SK-N-SH (cell line): ENCODE measurements at regions not wholly inside any gene's neighbourhood (a gene's known extent, or its start where the extent isn't known, plus 50 kb on each side); places are given as distances from the start of the nearest gene placed in this dataset.

ENCODE experiments used
- CTCF ChIA-PET: fragments of 300-600, 350-600 bp; formaldehyde crosslinking; extraction: SDS; loops from one replicate; lab custom pipeline; 2021; lab: Yijun Ruan, JAX
- POLR2A ChIA-PET: fragments of 350-600 bp; sonication (Branson Sonifier 250); formaldehyde crosslinking; extraction: SDS; loops from one replicate; lab custom pipeline; 2020; ENCODE audit warnings: antibody characterized with exemption, inconsistent platforms; lab: Yijun Ruan, JAX
- DNase-seq: peaks from one replicate; pipeline ENCODE4 v3.0.0; 2012
- H2AFZ ChIP-seq: fragments of 200-600 bp; sonication (generic); 2 replicates; pipeline ENCODE4 v1.8.1; 2016; ENCODE audit warnings: antibody characterized with exemption, mild to moderate bottlenecking, low read depth
- H3F3A ChIP-seq: fragments of 200-600 bp; sonication (generic); replicated peaks from 2 replicates; pipeline ENCODE3; 2016; ENCODE audit warnings: antibody characterized with exemption, mild to moderate bottlenecking; ENCODE audit not compliant: insufficient read depth
- H3K27ac ChIP-seq, 2 experiments: fragments of 200-500 bp in 1 of 2; fragments of 200-600 bp in 1 of 2; sonication (Bioruptor generic) in 1 of 2; sonication (generic), shearing (Covaris generic) in 1 of 2; 2 replicates each; pipeline versions ENCODE4 v1.5.1 to v1.6.1; 2014 to 2016; ENCODE audit warnings: low read depth in 2 of 2, inconsistent platforms in 1 of 2, low read length in 1 of 2, mild to moderate bottlenecking in 1 of 2, mixed read lengths in 1 of 2
- H3K27me3 ChIP-seq: fragments of 200-600 bp; sonication (generic), shearing (Covaris generic); 2 replicates; pipeline ENCODE4 v1.6.1; 2016; ENCODE audit warnings: mixed run types; ENCODE audit not compliant: insufficient read depth
- H3K36me3 ChIP-seq, 2 experiments: fragments of 200-500 bp in 1 of 2; fragments of 200-600 bp in 1 of 2; sonication (Bioruptor generic) in 1 of 2; sonication (generic) in 1 of 2; replicated peaks in 1 of 2; 2 replicates each; pipeline versions ENCODE3 to v1.5.1; 2014 to 2016; ENCODE audit warnings: low read length in 1 of 2, mild to moderate bottlenecking in 1 of 2; ENCODE audit not compliant: insufficient read depth in 2 of 2, control insufficient read depth in 1 of 2
- H3K4me1 ChIP-seq, 2 experiments: fragments of 200-500 bp in 1 of 2; fragments of 200-600 bp in 1 of 2; sonication (Bioruptor generic) in 1 of 2; sonication (generic), shearing (Covaris generic) in 1 of 2; 2 replicates each; pipeline versions ENCODE4 v1.5.1 to v1.6.1; 2014 to 2016; ENCODE audit warnings: low read depth in 1 of 2, low read length in 1 of 2, mixed run types in 1 of 2; ENCODE audit not compliant: insufficient read depth in 2 of 2, control insufficient read depth in 1 of 2
- H3K4me2 ChIP-seq: fragments of 200-600 bp; sonication (generic), shearing (Covaris generic); 2 replicates; pipeline ENCODE4 v1.6.1; 2017; ENCODE audit warnings: mixed run types
- H3K4me3 ChIP-seq, 2 experiments: fragments of 200-500 bp in 1 of 2; fragments of 200-600 bp in 1 of 2; sonication (Bioruptor generic) in 1 of 2; sonication (generic), shearing (Covaris generic) in 1 of 2; 2 replicates each; pipeline versions ENCODE4 v1.5.1 to v1.8.1; 2014 to 2016; ENCODE audit warnings: low read depth in 2 of 2, inconsistent platforms in 1 of 2, low read length in 1 of 2, mild to moderate bottlenecking in 1 of 2, mixed read lengths in 1 of 2, moderate library complexity in 1 of 2
- H3K79me2 ChIP-seq: fragments of 200-600 bp; sonication (generic); 2 replicates; pipeline ENCODE4 v1.8.1; 2017; ENCODE audit warnings: mild to moderate bottlenecking; ENCODE audit not compliant: insufficient read depth
- H3K9ac ChIP-seq: fragments of 200-600 bp; sonication (generic); 2 replicates; pipeline ENCODE4 v1.6.1; 2017; ENCODE audit warnings: mixed run types
- H3K9me2 ChIP-seq: fragments of 200-600 bp; sonication (generic); 2 replicates; pipeline ENCODE4 v1.6.1; 2017; ENCODE audit warnings: mixed run types
- H3K9me3 ChIP-seq: fragments of 200-600 bp; sonication (generic); 2 replicates; pipeline ENCODE4 v1.6.1; 2017; ENCODE audit warnings: mixed run types, mild to moderate bottlenecking, moderate library complexity
- H4K20me1 ChIP-seq: fragments of 200-600 bp; sonication (generic); 2 replicates; pipeline ENCODE4 v1.6.1; 2017; ENCODE audit warnings: mild to moderate bottlenecking, mixed run types; ENCODE audit not compliant: insufficient read depth
- ELF1 ChIP-seq: IDR thresholded peaks from 2 replicates; pipeline ENCODE4 v1.4.0; 2012
- EP300 ChIP-seq, 2 experiments: IDR thresholded peaks; 2 replicates each; pipeline versions ENCODE4 v1.4.0 to v1.6.1; 2012; ENCODE audit warnings: borderline replicate concordance in 1 of 2, low read depth in 1 of 2, low read length in 1 of 2
- JUND ChIP-seq: IDR thresholded peaks from 2 replicates; pipeline ENCODE4 v1.4.0; 2012
- NFIC ChIP-seq: IDR thresholded peaks from 2 replicates; pipeline ENCODE4 v1.4.0; 2012; ENCODE audit warnings: borderline replicate concordance
- POLR2AphosphoS5 ChIP-seq: IDR thresholded peaks from 2 replicates; pipeline ENCODE4 v1.6.1; 2012; ENCODE audit warnings: low read depth, low read length
- RAD21 ChIP-seq: IDR thresholded peaks from 2 replicates; pipeline ENCODE4 v1.6.1; 2012; ENCODE audit warnings: mild to moderate bottlenecking, low read length
- TAF1 ChIP-seq: IDR thresholded peaks from 2 replicates; pipeline ENCODE4 v1.6.1; 2012; ENCODE audit warnings: low read depth, mild to moderate bottlenecking, low read length, moderate library complexity, borderline replicate concordance
- TCF12 ChIP-seq: IDR thresholded peaks from 2 replicates; pipeline ENCODE4 v1.4.0; 2012
- TEAD4 ChIP-seq: IDR thresholded peaks from 2 replicates; pipeline ENCODE4 v1.4.0; 2012; ENCODE audit warnings: mild to moderate bottlenecking, borderline replicate concordance; ENCODE audit not compliant: insufficient read depth
- YY1 ChIP-seq: IDR thresholded peaks from 2 replicates; pipeline ENCODE4 v1.4.0; 2012; ENCODE audit warnings: low read depth, mild to moderate bottlenecking
- WGBS: methylation state at CpG from one replicate; pipeline ENCODE4 v1.1.6; 2017; ENCODE audit warnings: low lambda C conversion rate; 5-methylcytosine and 5-hydroxymethylcytosine counted together
- TF ChIP-seq, protein P1 (sequence below): fragments of 150-350 bp; IDR thresholded peaks from 2 replicates; pipeline ENCODE4 v1.6.1; 2017; ENCODE audit warnings: antibody characterized with exemption, low read length, low read depth, borderline replicate concordance

DNA sequence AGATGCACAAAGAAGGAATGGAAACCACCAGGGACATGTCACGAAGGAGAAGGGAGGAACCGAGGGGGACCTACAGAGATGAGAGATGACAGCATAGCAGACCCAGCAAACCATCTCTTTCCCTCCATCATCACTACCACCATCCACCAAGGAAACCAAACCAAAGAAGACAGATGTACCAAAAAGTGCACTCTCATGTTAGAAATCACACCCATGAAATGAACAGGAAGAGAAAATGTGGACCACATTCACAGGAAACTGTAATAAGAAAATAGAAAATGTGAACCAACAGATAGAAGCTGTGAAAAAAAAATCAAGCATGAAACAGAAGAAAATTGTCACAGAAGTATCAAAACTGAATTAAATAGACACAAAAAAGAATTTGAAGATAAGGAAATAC is 672.7 kb downstream of the QKI start:
- no peak overlapping the region for H3K4me2 ChIP-seq
- ChIA-PET CTCF (no interaction called here), POLR2A (no interaction called here)
- no peaks in the 10 kb centered on the region for H4K20me1 ChIP-seq
- H3K4me3 ChIP-seq = no peak overlapping the region
- H3F3A ChIP-seq = no peaks in the 10 kb centered on the region
- H3K36me3 ChIP-seq = no peaks in the 10 kb centered on the region
- DNase-seq = no peak
- H3K9me3 ChIP-seq = no peaks in the 10 kb centered on the region; the same call in 1 of the 2 replicates
- no peak overlapping the region for H3K27ac ChIP-seq
- H3K9ac ChIP-seq = no peak overlapping the region
- no peaks in the 10 kb centered on the region for H3K79me2 ChIP-seq
- H3K27me3 ChIP-seq = no peaks in the 10 kb centered on the region
- no peaks in the 10 kb centered on the region for H3K9me2 ChIP-seq
- H3K4me1 ChIP-seq = no peaks in the 10 kb centered on the region
- 16% methylated on average over 2 of the region's 2 CpGs for WGBS
- no peak overlapping the region for H2AFZ ChIP-seq
- TF ChIP-seq, protein P1, sequence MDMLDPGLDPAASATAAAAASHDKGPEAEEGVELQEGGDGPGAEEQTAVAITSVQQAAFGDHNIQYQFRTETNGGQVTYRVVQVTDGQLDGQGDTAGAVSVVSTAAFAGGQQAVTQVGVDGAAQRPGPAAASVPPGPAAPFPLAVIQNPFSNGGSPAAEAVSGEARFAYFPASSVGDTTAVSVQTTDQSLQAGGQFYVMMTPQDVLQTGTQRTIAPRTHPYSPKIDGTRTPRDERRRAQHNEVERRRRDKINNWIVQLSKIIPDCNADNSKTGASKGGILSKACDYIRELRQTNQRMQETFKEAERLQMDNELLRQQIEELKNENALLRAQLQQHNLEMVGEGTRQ = no peak
- TF ChIP-seq TEAD4 (no peak), JUND (no peak), NFIC (no peak), TCF12 (no peak), POLR2AphosphoS5 (no peak), EP300 (IDR thresholded peaks at IDR 0.05; ENCODE audit: borderline replicate concordance in 1 of 2, low read depth in 1 of 2, low read length in 1 of 2) (no peak)

DNA sequence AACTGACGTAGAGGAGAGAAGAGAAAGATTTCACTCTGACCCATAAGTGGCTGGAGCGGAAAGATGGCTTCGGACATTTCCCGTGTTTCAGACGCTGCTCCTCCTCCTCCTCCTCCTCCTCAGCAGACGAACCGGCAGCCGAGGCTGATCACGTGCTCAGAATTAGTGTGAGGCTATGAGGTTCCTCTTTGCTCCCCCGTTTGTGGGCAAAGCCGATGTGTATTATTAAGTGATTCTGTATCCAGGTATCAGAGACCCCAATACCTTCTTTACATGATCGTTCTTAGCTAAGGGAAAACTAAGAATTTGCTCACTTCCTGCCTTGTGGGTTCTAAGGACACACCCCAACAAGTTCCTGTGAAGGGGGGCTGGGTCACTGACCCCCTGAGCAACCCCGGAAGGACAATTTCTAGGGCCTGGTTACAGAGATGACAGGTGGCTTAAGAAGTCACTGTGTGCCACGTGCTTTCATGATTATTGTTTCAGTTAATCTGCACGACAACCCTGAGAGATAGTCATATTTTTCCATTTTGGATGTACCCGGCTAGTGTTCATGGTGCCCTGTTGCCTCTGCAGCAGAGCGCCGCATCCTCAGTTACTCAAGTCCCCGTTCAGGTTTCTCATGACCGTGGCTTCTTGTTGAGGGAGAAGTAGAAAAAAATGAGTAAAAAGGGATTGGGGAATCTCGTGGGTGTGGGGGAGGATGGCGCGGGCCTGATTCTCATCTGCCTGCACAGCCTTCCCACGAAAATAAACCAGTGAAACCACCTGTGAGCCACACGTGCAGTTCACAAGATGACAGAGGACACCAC is 671.8 kb downstream of the QKI start:
- no peak overlapping the region for H3K9ac ChIP-seq
- H3K4me2 ChIP-seq = no peak overlapping the region
- ChIA-PET POLR2A (no interaction called here), CTCF (interaction anchor here (0.6 kb wide), 1 partner anchor 42 kb away, joined by 3 read pairs; no protein-coding TSS in a partner anchor)
- H3K79me2 ChIP-seq = no peaks in the 10 kb centered on the region
- H3F3A ChIP-seq = no peaks in the 10 kb centered on the region
- 56% methylated on average over 21 of the region's 25 CpGs for WGBS
- TF ChIP-seq ELF1 = no peak
- TF ChIP-seq EP300 (IDR thresholded peaks at IDR 0.05; ENCODE audit: borderline replicate concordance in 1 of 2, low read depth in 1 of 2, low read length in 1 of 2) = no peak
- no peak for TF ChIP-seq YY1
- TF ChIP-seq TAF1 = no peak
- no peak for TF ChIP-seq RAD21
- no peak overlapping the region for H2AFZ ChIP-seq
- H3K4me1 ChIP-seq = no peaks in the 10 kb centered on the region
- H3K9me3 ChIP-seq = no peaks in the 10 kb centered on the region; the same call in 1 of the 2 replicates
- no peaks in the 10 kb centered on the region for H3K9me2 ChIP-seq
- H3K27me3 ChIP-seq = no peaks in the 10 kb centered on the region
- DNase-seq = no peak
- H3K4me3 ChIP-seq = no peak overlapping the region
- H3K36me3 ChIP-seq = no peaks in the 10 kb centered on the region
- H4K20me1 ChIP-seq = no peaks in the 10 kb centered on the region
- no peak overlapping the region for H3K27ac ChIP-seq
